GM12872 (cell line): ENCODE measurements at regions not wholly inside any gene's neighbourhood (a gene's known extent, or its start where the extent isn't known, plus 50 kb on each side); places are given as distances from the start of the nearest gene placed in this dataset.

Source experiments
- TF ChIP-seq, protein P1 (sequence below): IDR thresholded peaks from 3 replicates; pipeline ENCODE4 v1.5.1; 2011; ENCODE audit warnings: low read depth, mild to moderate bottlenecking, low read length, moderate library complexity; ENCODE audit not compliant: insufficient read depth

DNA sequence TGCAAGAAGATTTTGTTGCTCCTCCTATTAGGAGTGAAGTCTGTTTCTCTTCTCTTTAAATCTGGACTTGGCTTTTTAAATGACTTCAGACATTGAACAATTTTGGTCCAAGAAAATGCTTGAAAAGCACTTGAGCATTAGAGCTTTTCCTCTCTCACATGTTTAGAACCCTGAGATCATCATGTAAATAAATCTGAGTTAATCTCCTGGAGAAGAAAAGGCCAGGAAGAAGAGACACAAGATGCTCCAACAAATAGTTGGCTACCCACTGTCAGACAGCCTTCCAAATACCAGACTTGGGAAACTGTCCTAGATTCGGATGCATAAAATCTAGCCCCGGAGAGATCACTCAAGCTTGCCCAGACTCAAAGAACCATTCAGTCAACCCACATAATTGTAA, 1353.1 kb upstream of the ADGRL4 start:
- TF ChIP-seq, protein P1, sequence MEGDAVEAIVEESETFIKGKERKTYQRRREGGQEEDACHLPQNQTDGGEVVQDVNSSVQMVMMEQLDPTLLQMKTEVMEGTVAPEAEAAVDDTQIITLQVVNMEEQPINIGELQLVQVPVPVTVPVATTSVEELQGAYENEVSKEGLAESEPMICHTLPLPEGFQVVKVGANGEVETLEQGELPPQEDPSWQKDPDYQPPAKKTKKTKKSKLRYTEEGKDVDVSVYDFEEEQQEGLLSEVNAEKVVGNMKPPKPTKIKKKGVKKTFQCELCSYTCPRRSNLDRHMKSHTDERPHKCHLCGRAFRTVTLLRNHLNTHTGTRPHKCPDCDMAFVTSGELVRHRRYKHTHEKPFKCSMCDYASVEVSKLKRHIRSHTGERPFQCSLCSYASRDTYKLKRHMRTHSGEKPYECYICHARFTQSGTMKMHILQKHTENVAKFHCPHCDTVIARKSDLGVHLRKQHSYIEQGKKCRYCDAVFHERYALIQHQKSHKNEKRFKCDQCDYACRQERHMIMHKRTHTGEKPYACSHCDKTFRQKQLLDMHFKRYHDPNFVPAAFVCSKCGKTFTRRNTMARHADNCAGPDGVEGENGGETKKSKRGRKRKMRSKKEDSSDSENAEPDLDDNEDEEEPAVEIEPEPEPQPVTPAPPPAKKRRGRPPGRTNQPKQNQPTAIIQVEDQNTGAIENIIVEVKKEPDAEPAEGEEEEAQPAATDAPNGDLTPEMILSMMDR: no peak

DNA sequence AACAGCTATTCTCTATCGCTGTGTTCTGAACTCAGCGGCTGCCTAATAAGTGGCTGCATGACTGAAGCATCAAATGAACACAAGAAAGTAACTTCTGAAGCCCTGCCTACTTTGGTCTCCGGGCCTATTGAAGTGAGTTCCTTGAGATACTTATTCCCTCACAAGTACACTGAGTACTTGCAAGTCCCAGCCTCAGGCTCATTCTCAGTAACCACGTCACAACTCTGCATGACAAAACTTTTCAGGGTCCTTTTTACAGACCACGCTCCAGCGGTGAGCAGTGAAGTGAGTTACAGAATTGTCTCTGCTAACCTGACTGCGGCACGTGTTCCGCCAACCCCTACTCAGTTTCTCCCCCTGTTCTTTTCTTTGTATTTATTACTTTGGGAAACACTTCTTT, 1342.7 kb upstream of the ADGRL4 start:
- TF ChIP-seq, protein P1: no peak

DNA sequence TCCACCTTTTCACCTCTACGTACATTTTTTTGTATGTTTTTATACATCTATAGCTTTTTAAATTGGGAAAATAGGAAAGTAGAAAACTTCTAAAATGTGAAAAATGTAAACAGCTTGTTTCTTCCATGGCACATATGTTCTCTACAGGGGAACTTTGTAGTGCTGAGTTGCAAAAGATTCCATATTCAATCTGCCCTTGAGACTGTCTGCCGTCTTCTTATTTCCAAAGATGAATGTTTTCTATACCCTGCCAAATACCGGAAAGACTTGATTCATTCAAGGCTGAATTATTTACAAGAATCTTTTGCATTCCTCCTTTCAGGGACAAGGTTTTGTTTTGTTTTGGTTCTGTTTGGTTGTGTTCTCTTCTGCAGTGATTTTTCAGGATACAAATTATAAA, 1334.5 kb upstream of the ADGRL4 start:
- TF ChIP-seq, protein P1: no peak

DNA sequence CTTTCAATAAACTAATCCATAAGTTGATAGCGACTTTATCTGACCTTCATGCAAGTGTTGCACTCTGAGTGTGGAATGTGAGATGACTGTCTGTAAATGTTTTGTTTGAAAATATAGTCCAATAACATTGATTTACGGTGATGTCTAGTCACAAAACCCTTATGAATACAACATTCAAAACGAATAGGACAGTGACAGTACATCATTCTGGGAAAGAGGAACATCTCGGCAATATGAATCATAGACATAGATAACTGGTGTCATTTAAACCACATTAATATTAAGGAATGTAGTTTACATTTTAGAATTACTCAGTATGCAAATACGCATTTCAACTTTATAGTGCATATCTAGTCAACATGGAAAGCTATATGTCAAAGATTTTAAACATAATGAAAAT, 1311.6 kb upstream of the ADGRL4 start:
- TF ChIP-seq, protein P1: no peak

DNA sequence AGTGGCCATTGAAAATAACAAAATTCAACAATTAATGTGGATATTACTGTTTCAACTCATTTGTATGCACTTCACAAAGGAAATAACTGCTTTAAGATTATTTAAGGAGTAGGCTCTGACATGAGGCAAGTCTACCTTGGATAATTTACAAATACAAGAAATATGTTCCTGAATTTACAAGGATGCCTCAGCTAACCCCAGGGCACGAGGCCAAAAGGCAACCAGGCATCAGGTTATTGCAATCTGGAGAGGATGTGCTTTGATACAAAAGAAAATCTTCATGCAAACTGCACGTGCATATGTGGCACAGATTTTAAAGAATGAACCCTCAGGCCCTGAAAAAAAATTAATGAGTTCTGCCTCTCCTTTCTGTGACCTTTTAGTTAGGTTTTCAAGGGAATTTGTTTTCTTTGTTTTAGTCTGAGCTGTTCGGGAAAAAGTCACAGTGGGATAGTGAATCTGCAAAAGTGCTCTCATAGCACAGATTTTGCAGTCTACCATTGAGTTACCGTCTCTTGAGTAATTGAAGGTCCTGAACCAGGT, 1304.2 kb upstream of the ADGRL4 start:
- TF ChIP-seq, protein P1: no peak

DNA sequence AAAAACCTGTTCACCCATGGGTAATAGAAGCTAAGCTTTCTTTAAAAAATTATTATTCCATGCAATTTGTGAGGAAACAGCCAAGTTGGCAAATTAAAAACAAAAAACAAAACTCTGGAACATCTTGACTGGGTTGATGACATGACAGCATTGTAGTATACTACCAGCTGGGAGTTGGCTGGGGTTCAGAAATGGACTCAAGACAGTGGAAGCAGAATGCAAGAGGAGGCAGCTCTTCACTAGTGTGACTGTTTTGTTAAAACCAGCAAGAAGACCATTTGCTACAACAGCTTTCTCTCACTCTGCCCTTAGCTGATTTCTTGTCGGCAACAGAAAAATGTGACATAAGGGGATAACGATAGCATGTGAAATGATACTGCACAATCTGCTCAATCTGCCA, 1298.9 kb upstream of the ADGRL4 start:
- TF ChIP-seq, protein P1: no peak

DNA sequence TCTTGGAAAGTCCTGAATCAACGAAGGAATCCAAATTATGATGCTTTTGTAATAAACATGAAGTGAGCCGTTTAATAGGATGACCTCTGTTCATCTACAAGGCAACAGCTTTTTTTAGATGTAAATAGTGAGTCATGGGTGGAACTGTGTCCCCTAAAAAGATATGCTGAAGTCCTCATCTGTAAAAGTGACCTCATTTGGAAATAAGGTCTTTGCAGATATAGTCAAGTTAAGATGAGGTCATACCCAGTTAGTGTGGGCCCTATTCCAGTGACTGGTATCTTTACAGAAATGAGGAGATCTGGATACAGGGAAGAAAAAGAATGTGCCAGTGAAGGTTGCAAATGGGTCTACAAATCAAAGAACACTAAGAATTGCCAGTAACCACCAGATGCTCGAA, 1287.3 kb upstream of the ADGRL4 start:
- TF ChIP-seq, protein P1: no peak
